HEK293T (cell line): ENCODE measurements at regions not wholly inside any gene's neighbourhood (a gene's known extent, or its start where the extent isn't known, plus 50 kb on each side); places are given as distances from the start of the nearest gene placed in this dataset.

Experiments used
- CTCF ChIA-PET: fragments of 350-600 bp; formaldehyde crosslinking; extraction: SDS; loops from one replicate; lab custom pipeline; 2021; ENCODE audit warnings: antibody characterized with exemption, inconsistent platforms; lab: Yijun Ruan, JAX
- POLR2A ChIA-PET: fragments of 350-600 bp; formaldehyde crosslinking; extraction: SDS; loops from one replicate; lab custom pipeline; 2020; ENCODE audit warnings: antibody characterized with exemption, inconsistent platforms; lab: Yijun Ruan, JAX
- DNase-seq: peaks from one replicate; pipeline ENCODE4 v3.0.0; 2012; ENCODE audit warnings: mixed read lengths; ENCODE audit errors: extremely low spot score
- ARNT ChIP-seq: fragments of 450-650 bp; IDR thresholded peaks from 2 replicates; pipeline ENCODE4 v1.6.1; 2017; ENCODE audit warnings: mild to moderate bottlenecking
- BHLHE40 ChIP-seq: fragments of 450-650 bp; IDR thresholded peaks from 2 replicates; pipeline ENCODE4 v1.6.1; 2016; ENCODE audit warnings: mild to moderate bottlenecking, moderate library complexity, borderline replicate concordance
- CTBP1 ChIP-seq: fragments of 450-650 bp; IDR thresholded peaks from 2 replicates; pipeline ENCODE4 v1.6.1; 2016; ENCODE audit warnings: borderline replicate concordance
- ELF4 ChIP-seq: fragments of 450-650 bp; IDR thresholded peaks from 2 replicates; pipeline ENCODE4 v1.6.1; 2017; ENCODE audit warnings: antibody characterized with exemption
- FOXA1 ChIP-seq: fragments of 450-650 bp; IDR thresholded peaks from 2 replicates; pipeline ENCODE4 v1.6.1; 2016; ENCODE audit warnings: mild to moderate bottlenecking
- FOXK2 ChIP-seq: fragments of 450-650 bp; IDR thresholded peaks from 2 replicates; pipeline ENCODE4 v1.6.1; 2016; ENCODE audit warnings: mild to moderate bottlenecking
- FOXM1 ChIP-seq: fragments of 450-650 bp; IDR thresholded peaks from 2 replicates; pipeline ENCODE4 v1.6.1; 2017; ENCODE audit warnings: mild to moderate bottlenecking, borderline replicate concordance
- HDGF ChIP-seq: fragments of 450-650 bp; IDR thresholded peaks from 2 replicates; pipeline ENCODE4 v1.6.1; 2017; ENCODE audit warnings: antibody characterized with exemption, borderline replicate concordance
- L3MBTL2 ChIP-seq: fragments of 450-650 bp; conservative IDR thresholded peaks from 2 replicates; pipeline ENCODE4 v1.6.1; 2016; ENCODE audit warnings: mild to moderate bottlenecking
- LEF1 ChIP-seq: fragments of 450-650 bp; IDR thresholded peaks from 2 replicates; pipeline ENCODE4 v1.6.1; 2017; ENCODE audit warnings: mild to moderate bottlenecking, borderline replicate concordance
- NFRKB ChIP-seq: fragments of 450-650 bp; IDR thresholded peaks from 2 replicates; pipeline ENCODE4 v1.6.1; 2016; ENCODE audit warnings: mild to moderate bottlenecking, moderate library complexity
- PKNOX1 ChIP-seq: fragments of 450-650 bp; IDR thresholded peaks from 2 replicates; pipeline ENCODE4 v1.6.1; 2016
- SP1 ChIP-seq: fragments of 450-650 bp; IDR thresholded peaks from 2 replicates; pipeline ENCODE4 v1.6.1; 2017
- SUZ12 ChIP-seq: fragments of 450-650 bp; IDR thresholded peaks from 2 replicates; pipeline ENCODE4 v1.6.1; 2016; ENCODE audit warnings: mild to moderate bottlenecking
- TARDBP ChIP-seq: fragments of 450-650 bp; IDR thresholded peaks from 2 replicates; pipeline ENCODE4 v1.6.1; 2016
- ZNF384 ChIP-seq: fragments of 450-650 bp; IDR thresholded peaks from 2 replicates; pipeline ENCODE4 v1.6.1; 2016

GRCh38 chr11:13861411-13861810, 101.1 kb upstream of the SPON1 start:
- ChIA-PET POLR2A (no interaction called here), CTCF (interaction anchor here (1.3 kb wide), 1 partner anchor 12 kb away, joined by 7 read pairs; no protein-coding TSS in a partner anchor)
- no peak for DNase-seq
- TF ChIP-seq TARDBP (no peak), ZNF384 (no peak), L3MBTL2 (no peak), PKNOX1 (no peak)

GRCh38 chr11:13862845-13863392, 99.6 kb upstream of the SPON1 start:
- DNase-seq, result no peak
- TF ChIP-seq CTBP1 (no peak), SUZ12 (no peak), L3MBTL2 (no peak), FOXK2 (no peak), SP1 (no peak), ARNT (no peak), ZNF384 (no peak), BHLHE40 (no peak), LEF1 (no peak), TARDBP (no peak), FOXA1 (no peak), ELF4 (no peak), HDGF (no peak), FOXM1 (no peak), NFRKB (no peak), PKNOX1 (no peak)
- ChIA-PET CTCF (interaction anchor here (0.6 kb wide), 1 partner anchor 11 kb away, joined by 4 read pairs; no protein-coding TSS in a partner anchor), POLR2A (no interaction called here)

GRCh38 chr11:13868710-13869397, 93.7 kb upstream of the SPON1 start:
- TF ChIP-seq LEF1 (no peak), SUZ12 (no peak), FOXA1 (no peak), PKNOX1 (no peak), ELF4 (no peak), ZNF384 (no peak), CTBP1 (no peak), FOXK2 (no peak), NFRKB (no peak), HDGF (no peak), TARDBP (no peak), SP1 (no peak), FOXM1 (no peak), L3MBTL2 (no peak), BHLHE40 (no peak), ARNT (no peak)
- ChIA-PET POLR2A (no interaction called here), CTCF (no interaction called here)
- DNase-seq, result no peak

GRCh38 chr11:13869398-13869886, 93.1 kb upstream of the SPON1 start:
- CTCF ChIA-PET, result no interaction called here
- POLR2A ChIA-PET, result no interaction called here

GRCh38 chr11:13874597-13874996, 87.9 kb upstream of the SPON1 start:
- CTCF ChIA-PET, result interaction anchor here (1.5 kb wide), 1 partner anchor 15 kb away, joined by 3 read pairs; no protein-coding TSS in a partner anchor
- DNase-seq, result no peak
- POLR2A ChIA-PET, result no interaction called here
- TF ChIP-seq SP1 (no peak), SUZ12 (no peak), ZNF384 (no peak), LEF1 (no peak), L3MBTL2 (no peak), ELF4 (no peak), HDGF (no peak), PKNOX1 (no peak), FOXK2 (no peak), FOXM1 (no peak), NFRKB (no peak), TARDBP (no peak)

More at GRCh38 chr11:13869398-13869886, 93.1 kb upstream of the SPON1 start:
- no peak for TF ChIP-seq FOXK2
- TF ChIP-seq PKNOX1, result no peak
- TF ChIP-seq NFRKB, result no peak
- TF ChIP-seq HDGF, result no peak
- DNase-seq, result no peak
